ENCODE measurements at regions not wholly inside any gene's neighbourhood (a gene's known extent, or its start where the extent isn't known, plus 50 kb on each side); places are given as distances from the start of the nearest gene placed in this dataset.
A peak's percentile ranks its signal among the peaks of the same experiment; 100 is the strongest.

- TF ChIP-seq, protein P1, sequence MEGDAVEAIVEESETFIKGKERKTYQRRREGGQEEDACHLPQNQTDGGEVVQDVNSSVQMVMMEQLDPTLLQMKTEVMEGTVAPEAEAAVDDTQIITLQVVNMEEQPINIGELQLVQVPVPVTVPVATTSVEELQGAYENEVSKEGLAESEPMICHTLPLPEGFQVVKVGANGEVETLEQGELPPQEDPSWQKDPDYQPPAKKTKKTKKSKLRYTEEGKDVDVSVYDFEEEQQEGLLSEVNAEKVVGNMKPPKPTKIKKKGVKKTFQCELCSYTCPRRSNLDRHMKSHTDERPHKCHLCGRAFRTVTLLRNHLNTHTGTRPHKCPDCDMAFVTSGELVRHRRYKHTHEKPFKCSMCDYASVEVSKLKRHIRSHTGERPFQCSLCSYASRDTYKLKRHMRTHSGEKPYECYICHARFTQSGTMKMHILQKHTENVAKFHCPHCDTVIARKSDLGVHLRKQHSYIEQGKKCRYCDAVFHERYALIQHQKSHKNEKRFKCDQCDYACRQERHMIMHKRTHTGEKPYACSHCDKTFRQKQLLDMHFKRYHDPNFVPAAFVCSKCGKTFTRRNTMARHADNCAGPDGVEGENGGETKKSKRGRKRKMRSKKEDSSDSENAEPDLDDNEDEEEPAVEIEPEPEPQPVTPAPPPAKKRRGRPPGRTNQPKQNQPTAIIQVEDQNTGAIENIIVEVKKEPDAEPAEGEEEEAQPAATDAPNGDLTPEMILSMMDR (conservative IDR thresholded peaks at IDR 0.05) = no peak
- TF ChIP-seq ZFX (IDR thresholded peaks at IDR 0.05) = no peak
- H3K27ac ChIP-seq = no peak overlapping the region
Observed at GRCh38 chr12:25819691-25820090, 138.8 kb upstream of the RASSF8 start.

DNA sequence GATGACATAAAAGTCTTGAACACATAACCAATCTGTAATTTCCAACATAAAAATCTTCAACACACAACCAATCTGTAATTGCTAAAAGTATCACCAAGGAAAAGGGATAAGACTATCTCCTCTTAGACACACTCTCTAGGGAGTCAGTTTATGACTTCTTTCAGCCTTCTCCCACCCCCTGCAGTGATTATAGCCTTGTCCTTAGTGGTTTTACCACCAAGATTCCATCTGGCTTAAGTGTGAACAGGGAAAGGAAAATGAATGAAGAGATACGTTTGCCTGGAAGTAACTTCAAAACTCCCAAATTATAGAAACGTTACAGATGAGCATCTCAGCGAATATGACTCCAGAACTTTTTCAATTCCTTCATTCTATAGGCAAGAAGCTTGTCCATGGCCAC is 136.2 kb upstream of the RASSF8 start:
- TF ChIP-seq, protein P1 (conservative IDR thresholded peaks at IDR 0.05) = no peak
- TF ChIP-seq ZFX (IDR thresholded peaks at IDR 0.05) = no peak
- H3K27ac ChIP-seq = no peak overlapping the region

- no peak for TF ChIP-seq ZFX (IDR thresholded peaks at IDR 0.05)
- TF ChIP-seq, protein P1 (conservative IDR thresholded peaks at IDR 0.05) = no peak
- H3K27ac ChIP-seq = peak overlapping the region; percentile 45; the same call in 1 of the 2 replicates
Observed at GRCh38 chr12:25824734-25825133, 133.7 kb upstream of the RASSF8 start.

DNA sequence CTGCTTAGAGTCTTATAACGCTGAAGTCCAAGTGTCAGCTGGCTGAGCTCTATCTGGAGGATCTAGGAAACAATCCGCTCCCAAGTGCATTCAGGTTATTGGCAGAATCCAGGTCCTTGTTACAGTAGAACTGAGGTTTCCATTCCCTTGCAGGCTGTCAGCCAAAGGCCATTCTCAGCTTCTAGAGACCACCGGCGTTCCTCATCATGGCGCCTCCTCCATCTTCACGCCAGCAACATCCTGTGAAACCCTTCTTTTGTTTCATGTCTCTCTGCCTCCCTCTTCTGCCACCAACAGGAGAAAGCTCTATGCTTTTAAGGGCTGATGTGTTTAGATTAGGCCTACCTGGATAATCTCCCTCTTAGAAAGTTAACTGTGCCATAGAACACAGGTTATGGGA is 133.0 kb upstream of the RASSF8 start:
- TF ChIP-seq ZFX (IDR thresholded peaks at IDR 0.05) = no peak
- TF ChIP-seq, protein P1 (conservative IDR thresholded peaks at IDR 0.05) = 0 out of 2 replicates have a peak, but pooled peaks have one; percentile 6
- no peak overlapping the region for H3K27ac ChIP-seq

DNA sequence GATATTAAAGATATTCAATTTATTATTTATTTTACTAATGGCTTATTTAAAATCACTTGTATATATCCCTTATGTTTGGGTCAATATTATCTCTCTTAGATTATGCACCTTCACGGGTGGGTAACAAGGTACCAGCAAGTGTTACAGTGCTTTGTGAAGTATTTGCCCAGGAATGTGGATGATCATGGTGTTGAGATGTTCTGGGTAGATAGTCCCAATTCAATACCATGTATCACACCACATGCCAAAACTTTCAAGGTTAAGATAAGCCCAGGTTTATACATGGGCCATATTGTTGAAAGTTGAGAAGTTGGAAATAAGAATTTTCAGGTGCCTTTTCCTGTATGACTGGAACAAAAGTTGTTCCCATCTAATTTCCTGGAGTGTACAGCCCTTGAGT is 131.3 kb upstream of the RASSF8 start:
- TF ChIP-seq, protein P1 (conservative IDR thresholded peaks at IDR 0.05) = no peak
- no peak for TF ChIP-seq ZFX (IDR thresholded peaks at IDR 0.05)
- no peak overlapping the region for H3K27ac ChIP-seq

GRCh38 chr12:25827747-25828146 is 130.7 kb upstream of the RASSF8 start:
- TF ChIP-seq, protein P1 (conservative IDR thresholded peaks at IDR 0.05) = no peak
- no peak for TF ChIP-seq ZFX (IDR thresholded peaks at IDR 0.05)
- H3K27ac ChIP-seq = no peak overlapping the region

DNA sequence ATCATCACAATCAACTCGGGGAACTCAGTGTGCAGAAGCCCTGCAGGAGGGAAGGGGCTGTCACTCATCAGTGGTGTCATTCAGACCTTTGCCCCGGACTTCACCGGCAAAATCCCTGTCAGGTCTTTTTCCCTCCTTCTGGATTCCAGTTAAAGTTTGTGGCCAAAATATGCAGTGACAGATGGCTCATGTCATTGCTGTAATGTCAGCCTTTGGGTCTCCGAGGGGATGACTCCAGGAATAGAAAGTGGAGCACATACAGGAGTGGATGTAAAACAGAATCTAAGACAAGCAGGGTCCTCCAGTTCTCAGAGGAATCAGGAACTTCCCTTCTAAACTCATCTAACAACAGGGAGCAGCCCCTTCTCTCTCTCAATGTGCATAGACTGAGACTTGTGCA is 130.3 kb upstream of the RASSF8 start:
- no peak overlapping the region for H3K27ac ChIP-seq
- TF ChIP-seq ZFX (IDR thresholded peaks at IDR 0.05) = no peak
- TF ChIP-seq, protein P1 (conservative IDR thresholded peaks at IDR 0.05) = no peak

Measured in C4-2B (cell line).